IMR-90 (cell line): ENCODE measurements at regions not wholly inside any gene's neighbourhood (a gene's known extent, or its start where the extent isn't known, plus 50 kb on each side); places are given as distances from the start of the nearest gene placed in this dataset.

Source experiments
- CTCF ChIP-seq: conservative IDR thresholded peaks from 2 replicates; pipeline ENCODE4 v1.5.1; 2012; ENCODE audit warnings: mild to moderate bottlenecking, low read depth, low read length, improper control_type of control experiment
- ELK1 ChIP-seq: fragments of 150-350 bp; IDR thresholded peaks from 2 replicates; pipeline ENCODE4 v1.6.1; 2016; ENCODE audit warnings: low read depth, mild to moderate bottlenecking, low read length, moderate library complexity, borderline replicate concordance
- MAFK ChIP-seq: IDR thresholded peaks from 2 replicates; pipeline ENCODE4 v1.6.1; 2012; ENCODE audit warnings: low read depth, low read length, improper control_type of control experiment
- POLR2A ChIP-seq: IDR thresholded peaks from 2 replicates; pipeline ENCODE4 v1.6.1; 2012; ENCODE audit warnings: mild to moderate bottlenecking, low read depth, low read length
- SMC3 ChIP-seq: fragments of 150-350 bp; IDR thresholded peaks from 2 replicates; pipeline ENCODE4 v1.6.1; 2016; ENCODE audit warnings: low read depth, mild to moderate bottlenecking, antibody characterized with exemption, low read length, moderate library complexity

GRCh38 chr12:69024413-69024812 lies 91.4 kb upstream of the CPM start:
- no peak for TF ChIP-seq CTCF
- TF ChIP-seq ELK1, result no peak
- no peak for TF ChIP-seq MAFK
- no peak for TF ChIP-seq POLR2A
- TF ChIP-seq SMC3, result no peak
